HG03354 (cell line): ENCODE measurements at regions not wholly inside any gene's neighbourhood (a gene's known extent, or its start where the extent isn't known, plus 50 kb on each side); places are given as distances from the start of the nearest gene placed in this dataset.

Source experiments
- ATAC-seq: cut with Tn5 transposase; IDR thresholded peaks from one replicate; pipeline ENCODE4 v1.9.1; 2021; ENCODE audit warnings: mild to moderate bottlenecking; ENCODE audit not compliant: unreplicated experiment, poor library complexity, severe bottlenecking

DNA sequence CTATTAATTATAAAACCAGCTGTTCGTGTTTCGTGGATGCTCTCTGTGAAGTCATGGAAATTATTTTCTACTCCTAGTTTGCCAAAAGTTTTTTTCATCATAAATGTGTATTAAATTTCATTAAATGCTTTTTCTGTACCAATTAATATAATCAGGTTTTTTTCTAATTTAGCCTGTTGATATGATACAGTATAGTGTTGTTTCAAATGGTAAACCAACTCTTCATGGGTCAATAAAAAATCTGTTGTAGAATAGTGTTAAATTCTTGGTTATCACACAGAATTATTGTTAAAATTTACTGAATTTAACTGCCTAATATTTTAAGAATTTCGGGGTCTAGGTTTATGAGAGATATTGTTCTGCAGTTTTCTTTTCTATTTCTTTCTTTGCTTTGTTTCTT is 505.9 kb upstream of the MANEA start:
- ATAC-seq, result peak; percentile 52

DNA sequence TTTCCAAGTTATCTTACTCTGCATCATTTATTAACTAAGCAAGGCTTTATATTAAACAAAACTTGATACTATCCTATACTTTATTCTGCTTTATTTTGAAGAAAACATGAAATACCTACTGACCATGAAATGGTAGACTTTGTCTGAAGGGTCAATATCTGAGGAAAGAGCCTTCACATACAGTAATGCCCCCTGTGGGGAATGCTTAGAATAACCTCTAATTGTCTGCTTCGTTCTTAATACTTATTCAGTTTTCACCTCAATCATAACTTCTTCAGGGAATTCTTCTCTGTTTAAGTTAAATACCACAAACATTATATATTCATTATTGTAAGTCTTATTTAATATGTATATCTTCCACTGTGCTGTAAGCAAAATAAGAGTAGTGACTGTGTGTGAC is 498.9 kb upstream of the MANEA start:
- no peak for ATAC-seq

DNA sequence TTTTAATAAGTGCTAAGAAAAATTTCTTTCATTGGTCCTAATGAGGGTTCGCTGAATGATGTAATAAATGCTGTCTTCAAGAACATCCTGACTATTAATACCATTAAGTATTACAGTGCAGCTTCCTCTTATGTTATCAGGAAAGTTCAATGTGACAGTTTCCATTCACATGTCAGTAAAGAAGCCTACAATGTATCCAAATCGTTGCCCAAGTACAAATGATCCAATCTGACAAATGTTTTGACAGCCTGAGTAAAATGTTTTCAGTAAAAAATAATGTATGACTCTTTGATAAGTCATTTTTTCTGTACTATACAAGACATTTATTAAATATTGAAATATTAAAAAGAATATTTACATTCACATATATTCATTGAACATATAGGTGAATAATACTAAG is 496.1 kb upstream of the MANEA start:
- ATAC-seq, result no peak

DNA sequence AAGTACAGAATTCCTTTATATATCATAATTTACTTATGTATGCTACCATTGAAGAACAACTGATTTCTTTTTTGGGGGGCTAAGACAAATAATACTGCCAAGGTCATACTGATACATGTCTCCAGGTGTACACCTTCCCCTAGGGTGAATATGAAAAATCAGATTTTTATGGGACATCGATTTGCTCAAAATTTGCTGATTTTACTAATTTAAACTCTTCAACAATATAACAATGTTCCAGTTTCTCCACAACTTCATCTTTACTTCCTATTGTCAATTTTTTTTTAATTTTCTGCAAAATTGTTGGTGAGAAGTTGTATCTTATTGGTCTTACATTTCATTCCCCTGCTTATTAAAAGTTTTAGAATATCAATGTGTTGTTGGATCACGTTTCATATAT is 495.4 kb upstream of the MANEA start:
- ATAC-seq, result no peak

DNA sequence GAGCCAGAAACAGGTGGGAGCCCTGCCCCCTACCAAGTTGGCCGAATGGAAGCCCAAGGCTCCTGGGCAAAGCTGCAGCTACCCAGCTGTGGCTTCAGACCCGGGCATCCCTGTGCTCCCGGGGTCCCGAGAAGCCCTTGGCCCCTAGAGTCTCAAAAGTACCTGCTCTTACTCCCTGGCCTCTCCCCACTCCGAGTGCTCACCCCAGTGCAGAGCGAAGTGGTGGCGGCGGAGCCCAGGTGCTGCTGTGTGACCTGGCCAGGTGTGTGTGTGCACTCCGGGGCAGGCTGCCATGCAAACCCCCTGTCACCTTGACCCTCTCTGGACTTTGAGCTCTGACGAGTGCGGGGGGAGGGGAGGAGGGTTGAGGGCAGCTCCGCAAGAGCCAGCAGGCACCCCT is 493.8 kb upstream of the MANEA start:
- ATAC-seq, result no peak

DNA sequence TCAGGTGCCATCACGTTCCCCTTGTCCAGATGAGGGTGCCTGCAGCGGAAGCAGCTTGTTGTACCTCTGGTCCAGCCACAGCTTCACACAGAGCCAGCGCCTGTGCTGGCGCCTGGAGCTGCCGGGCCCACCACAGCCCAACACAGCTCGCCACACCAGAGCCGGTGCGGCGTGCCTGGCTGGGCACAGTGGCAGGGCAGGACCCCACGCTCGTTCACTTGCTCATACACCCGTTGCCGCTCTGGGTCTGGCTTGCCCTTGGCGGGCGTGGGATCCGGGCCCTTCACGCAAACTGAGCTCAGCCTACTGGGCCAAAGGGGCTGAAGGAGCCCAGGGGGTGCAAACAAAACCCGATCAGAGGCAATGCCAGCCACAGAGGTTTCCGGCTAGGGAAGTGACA is 492.5 kb upstream of the MANEA start:
- ATAC-seq, result no peak

DNA sequence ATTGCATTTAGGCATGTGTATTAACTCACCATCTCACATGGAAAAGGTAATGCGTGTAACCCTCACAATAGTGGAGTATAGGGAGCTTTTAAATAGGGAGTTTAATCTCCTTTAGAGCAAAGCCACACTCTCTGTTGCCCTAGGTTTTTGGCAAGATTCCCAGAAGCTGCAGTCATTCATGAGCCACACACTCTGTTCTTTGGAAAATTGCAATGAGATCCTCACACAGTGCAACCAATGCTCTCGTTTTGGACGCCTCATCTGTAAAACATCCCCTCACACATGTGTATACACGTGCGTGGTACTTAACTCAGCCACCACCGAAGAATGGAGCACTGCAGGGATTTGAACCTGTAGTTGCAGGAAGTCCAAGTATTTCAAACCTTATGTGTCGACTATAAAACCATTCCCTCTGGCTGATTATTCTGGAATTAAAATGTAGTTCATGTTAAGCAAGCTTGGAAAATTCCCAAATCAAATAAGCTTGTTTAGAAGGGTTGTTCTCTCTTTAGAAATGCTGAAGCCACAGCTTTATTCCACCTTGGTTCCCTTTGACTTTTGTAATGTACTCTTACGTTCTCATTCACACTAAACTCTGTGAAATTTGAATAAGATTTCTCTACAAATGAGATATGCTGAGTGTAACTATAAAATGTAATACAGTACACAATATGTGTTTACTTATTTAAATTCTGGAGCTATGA is 489.8 kb upstream of the MANEA start:
- ATAC-seq, result no peak

DNA sequence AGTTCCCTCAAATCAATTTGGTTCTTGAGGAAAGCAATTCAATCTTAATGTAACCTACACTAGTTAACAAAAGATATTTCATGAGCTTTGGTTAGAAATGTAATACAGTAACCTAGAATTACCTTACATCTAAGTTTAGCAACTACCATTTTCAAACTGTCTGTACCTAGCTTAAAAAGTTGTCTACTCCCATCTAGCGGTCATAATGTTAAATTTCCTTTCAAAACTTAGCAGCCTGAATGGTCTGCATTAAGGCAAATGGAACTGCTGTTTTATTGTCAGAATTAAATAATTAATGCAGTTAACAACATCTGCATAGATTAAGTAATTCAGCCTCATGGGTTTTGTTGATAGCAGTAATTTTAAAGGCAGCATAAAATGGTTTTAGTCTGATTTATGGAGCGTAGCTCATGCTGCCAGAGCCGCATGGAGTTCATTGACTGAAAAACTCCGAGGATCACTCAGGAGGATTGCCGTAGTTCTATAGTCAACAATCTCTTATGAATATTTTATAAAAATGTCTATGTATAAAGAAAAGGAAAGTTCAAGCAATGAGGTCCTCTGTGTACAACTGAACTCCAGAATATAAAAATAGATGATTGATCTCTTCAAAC is 485.4 kb upstream of the MANEA start:
- ATAC-seq, result peak; percentile 88

DNA sequence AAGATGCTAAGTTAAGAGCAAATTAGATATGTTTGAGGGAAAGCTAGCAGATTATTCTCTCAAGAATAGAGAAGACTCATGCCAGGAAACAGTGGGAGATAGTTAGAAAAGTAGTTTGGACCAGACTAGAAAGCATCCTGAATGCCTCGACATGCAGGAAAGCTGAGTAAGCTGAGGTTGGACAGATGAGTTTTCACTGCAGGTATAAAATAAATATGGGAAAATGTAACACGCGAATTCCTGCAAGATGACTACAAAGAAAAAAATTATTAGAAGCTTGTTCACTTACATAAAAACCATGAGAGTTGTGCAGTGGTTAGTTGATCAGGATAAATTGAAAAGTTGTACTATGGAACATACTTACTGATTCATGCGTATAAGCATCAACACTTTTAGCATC is 484.2 kb upstream of the MANEA start:
- ATAC-seq, result no peak

DNA sequence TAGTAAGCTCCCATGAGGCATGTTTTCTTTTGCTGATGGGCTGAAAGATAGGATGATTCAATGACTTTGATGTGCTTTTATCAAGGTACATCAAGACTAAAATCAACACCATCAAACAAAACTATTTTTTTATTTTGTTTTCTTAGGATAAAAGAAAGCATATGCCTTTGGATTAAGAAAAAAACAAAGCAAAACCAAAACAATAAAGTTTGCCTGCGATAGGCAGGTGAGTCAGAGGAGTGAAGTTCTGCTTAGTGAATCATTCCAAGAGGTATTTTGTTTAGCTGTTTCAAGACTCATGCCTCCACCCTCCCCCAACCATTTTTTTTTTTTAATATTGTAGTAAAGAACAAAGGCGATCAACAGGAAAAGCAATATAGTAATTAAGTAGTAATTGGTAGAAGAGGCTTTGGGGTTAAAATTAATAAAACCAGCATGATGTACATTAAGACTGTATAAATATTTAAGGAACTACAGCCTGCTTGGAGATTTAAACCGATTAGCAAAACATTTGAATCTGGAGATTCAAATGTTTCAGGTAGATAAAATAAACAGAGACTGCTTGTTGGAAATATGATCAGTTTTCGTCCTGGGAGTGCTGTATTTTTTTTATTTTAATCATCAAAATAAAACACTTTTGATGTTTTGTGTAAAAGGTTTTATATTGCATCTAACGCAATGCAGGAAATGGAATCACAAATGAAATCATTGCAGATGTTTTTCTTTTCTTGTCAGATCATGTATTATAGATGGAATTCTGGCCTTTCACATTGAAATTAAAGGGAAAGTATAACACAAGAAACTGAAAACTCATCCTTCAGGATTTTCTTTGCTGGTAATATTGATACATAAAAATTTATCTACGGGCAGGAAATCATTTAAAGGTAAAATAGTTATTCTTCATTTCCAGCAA is 482.3 kb upstream of the MANEA start:
- ATAC-seq, result no peak

DNA sequence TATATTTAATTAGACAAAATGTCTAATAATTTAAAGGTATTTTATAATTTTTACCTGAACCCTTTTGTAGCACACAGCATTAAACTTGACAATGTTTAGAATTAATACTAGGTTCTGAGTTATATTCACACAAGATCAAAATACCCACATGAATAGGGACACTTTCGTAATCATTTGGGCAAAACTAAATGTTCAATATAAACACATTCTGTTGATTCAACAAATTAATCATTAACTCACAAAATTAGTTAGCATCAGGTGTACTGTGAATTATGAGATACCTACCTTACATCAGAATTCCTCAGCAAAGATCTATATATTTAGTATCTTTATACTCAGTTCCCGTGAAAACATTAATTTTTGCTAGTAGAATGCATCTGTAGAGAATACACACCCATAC is 481.5 kb upstream of the MANEA start:
- ATAC-seq, result no peak

DNA sequence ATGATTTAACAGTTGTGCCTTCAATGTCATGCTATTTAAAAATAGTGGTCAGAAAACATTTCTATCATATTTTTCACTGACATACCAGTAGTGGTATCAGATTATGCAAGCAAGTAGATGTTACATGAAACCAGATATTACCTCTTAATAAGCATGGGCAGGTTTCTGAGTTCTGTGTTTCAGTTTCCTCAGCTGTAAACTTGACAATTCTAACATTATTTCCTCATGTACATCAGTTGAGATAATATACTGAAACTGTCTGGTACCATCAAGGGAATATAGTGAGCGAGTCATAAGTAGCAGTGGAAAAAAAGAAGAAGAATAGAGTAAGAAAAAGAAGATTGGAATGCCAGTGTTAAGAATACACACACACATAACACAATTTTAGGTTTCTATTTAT is 477.9 kb upstream of the MANEA start:
- no peak for ATAC-seq

DNA sequence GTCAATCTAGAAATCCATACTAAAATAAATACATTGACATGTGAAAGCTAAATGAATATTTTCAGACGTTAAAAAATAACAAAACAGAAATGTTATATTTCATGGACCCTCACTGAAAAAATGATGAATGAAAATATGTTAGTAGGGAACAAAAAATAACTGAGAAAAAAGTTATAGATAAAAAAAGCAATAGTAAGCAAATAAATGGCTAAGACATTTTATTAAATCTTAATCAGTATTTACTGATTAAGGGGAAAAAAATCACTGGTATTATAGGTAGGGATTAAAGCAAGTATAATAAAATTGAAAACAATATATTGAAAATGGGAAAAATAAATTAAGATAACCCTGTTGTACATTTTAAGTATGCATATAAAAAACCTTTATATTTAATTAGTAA is 468.1 kb upstream of the MANEA start:
- ATAC-seq, result no peak

DNA sequence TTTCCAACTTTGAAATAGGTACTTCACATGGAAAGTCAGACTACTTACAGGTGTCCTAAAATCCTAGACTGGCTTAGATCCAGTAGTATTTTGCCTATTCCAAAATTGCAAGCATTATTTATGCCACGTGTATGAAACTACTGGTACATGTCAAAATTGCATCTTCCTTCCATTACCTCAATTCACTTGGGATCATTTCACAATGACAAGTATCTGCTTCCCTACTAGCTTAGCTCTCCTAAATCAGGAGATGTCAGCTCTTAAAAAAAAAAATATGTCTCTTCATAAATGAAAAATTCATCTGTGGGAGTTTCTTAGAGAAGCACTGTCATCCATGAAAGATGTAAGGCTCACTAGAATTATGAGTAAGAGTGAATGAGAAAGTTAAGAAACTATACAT is 466.6 kb upstream of the MANEA start:
- no peak for ATAC-seq

DNA sequence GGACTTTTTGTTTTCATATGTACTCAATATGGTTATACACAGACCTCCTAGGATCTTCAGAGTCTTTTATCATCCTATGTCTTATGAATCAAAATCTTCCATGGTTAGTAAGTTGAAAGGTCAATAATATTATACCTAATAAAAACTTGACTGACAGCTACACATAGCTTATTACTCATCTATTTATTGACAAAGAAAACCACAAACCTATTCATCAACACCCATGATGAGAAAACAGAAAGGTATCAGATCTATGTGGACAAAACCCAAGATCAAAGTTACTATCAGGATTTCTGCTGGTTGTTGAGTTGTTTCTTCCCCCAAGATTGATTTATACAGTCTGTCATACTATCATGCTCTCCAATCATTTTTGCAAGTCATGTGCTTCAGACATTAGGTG is 460.1 kb upstream of the MANEA start:
- no peak for ATAC-seq

DNA sequence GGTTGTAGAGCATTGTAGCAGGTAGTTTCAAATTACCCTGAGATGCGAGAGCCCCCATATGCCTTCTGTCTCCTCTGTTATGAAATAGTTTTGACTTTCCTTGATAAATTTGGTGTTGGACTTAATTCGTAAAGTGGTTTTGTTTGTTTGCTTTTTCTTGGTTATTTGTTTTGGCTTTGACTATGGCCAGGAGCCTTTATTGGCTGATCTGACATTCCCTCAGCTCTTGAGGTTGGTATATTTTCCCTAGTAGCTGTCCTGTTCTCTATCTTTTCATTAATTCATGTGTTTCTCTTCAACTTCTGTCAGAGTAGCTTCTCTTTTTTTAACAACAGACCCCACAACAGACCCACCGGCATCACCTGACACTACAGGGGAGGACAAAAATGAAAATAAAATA is 457.4 kb upstream of the MANEA start:
- ATAC-seq, result no peak

DNA sequence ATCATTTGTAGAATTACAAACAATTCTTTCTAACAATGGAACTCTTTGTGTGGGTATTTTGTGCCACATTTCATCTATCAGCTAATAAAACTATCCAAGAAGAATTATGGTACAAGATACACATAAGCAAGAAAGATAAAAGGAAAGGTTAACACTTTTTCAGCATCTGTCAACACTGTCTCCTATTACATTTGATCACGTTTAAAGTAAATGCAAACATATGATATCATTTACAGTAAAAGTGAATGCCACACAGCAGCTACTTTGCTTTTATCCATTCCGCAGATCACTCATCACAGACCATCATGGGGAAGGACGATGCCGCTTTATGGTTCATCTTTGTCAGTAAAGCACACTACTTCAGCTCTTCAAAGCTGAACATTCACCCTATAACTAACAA is 456.4 kb upstream of the MANEA start:
- ATAC-seq, result no peak

DNA sequence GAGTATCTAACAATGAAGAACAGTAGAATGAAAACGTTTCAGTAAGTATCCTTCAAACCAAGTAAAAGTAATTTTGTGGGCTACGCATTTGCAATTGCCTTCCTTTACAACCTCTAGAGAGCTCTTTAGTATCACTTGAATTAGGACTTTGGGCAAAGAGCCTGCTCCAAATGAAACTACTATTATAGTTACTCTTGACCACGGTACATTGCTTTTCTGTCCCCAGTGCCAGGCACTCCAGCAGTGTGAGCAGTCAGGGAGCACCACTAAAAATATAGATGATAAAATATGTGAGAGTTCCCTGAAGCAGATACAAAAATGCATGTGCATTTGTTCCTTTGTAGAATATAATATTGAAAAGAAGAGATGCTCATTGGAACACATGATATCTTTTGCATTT is 450.1 kb upstream of the MANEA start:
- ATAC-seq, result no peak

DNA sequence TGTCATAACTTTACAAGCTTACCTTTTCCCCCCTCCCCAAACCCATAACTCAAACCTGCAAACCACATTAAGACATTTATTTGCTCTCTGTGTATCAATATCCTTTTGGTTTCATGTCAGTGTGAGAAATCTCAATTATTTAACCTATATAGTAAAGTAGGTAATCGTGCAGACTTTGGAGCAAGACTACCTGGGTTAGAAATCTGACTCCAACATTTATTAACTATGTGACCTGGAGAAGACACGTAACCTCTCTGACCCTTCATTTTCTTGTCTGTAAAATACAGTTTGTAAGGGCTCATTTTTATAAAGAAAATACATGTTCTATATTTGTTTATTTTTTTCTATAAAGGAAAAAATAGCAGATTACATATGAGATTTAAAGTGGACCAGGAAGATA is 448.9 kb upstream of the MANEA start:
- no peak for ATAC-seq

DNA sequence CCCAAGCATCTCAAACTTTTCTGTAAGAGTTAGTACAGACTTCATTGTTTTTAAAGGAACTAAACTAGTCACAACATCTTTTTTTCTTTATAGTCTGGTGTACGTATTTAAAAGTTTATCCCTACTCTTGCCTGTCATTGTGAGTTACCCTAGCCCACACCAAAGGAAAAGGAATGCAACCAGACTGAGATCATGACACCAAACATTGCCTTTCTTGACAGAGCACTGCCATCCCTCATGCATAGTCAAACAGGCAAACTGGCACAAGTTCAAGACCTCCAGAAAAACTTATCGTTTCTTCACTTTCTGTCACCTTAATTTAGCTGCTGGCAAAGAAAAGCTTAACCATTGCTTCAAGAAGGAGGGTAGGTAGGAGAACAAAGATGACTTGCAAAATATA is 448.4 kb upstream of the MANEA start:
- no peak for ATAC-seq

DNA sequence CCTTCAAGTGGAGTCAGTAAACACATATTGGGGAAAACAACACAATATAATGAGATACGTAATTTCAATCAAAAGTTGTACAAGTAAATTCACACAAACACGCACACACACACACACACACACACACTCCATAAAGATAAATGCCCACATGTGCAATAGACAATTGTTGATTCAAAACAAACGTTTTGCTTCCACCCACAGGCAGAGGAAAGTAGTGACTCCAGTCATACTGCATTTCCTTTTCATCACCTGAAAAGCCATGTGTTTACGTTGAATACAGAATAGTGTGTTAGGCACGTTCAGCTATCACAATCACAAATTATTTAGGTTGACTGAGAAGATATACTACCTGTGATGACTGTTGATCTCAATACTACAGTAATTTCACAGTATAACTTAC is 443.8 kb upstream of the MANEA start:
- ATAC-seq, result no peak
